Thyroid gland (tissue), 4 donors: ENCODE measurements at regions not wholly inside any gene's neighbourhood (a gene's known extent, or its start where the extent isn't known, plus 50 kb on each side); places are given as distances from the start of the nearest gene placed in this dataset.

Source experiments
- POLR2A ChIP-seq, 2 donors: fragments of 450-650 bp; IDR thresholded peaks; one replicate each; pipeline ENCODE4 v1.6.1; 2017; ENCODE audit warnings: antibody characterized with exemption in 2 of 2, mild to moderate bottlenecking in 2 of 2, moderate library complexity in 1 of 2
- TF ChIP-seq, protein P1 (sequence below), 6 experiments: fragments of 200-600 bp in 3 of 6; fragments of 450-650 bp in 3 of 6; sonication (generic) in 3 of 6; IDR thresholded peaks; one replicate each; pipeline ENCODE4 v1.5.1; 2016 to 2019; ENCODE audit warnings: antibody characterized with exemption in 6 of 6, mild to moderate bottlenecking in 2 of 6, inconsistent platforms in 1 of 6, moderate library complexity in 1 of 6

DNA sequence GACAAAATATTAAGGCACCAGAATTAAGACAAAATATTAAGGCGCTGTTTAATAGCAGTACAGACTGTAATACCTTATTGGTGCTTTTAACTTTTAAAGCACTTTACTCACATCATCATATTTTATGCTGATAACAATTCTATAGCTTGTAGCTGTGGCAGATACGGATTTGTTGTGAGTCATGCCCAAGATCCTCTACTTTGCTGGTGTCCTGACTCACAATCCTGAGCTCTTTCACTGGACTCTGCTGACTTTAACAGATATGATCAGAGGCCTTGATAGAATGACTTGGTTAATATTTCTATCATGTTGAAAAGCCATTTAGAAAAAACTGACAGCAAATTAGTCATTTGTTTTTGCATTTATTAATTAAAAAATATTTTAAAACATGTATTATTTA, 99.0 kb upstream of the PKP2 start:
- TF ChIP-seq, protein P1, sequence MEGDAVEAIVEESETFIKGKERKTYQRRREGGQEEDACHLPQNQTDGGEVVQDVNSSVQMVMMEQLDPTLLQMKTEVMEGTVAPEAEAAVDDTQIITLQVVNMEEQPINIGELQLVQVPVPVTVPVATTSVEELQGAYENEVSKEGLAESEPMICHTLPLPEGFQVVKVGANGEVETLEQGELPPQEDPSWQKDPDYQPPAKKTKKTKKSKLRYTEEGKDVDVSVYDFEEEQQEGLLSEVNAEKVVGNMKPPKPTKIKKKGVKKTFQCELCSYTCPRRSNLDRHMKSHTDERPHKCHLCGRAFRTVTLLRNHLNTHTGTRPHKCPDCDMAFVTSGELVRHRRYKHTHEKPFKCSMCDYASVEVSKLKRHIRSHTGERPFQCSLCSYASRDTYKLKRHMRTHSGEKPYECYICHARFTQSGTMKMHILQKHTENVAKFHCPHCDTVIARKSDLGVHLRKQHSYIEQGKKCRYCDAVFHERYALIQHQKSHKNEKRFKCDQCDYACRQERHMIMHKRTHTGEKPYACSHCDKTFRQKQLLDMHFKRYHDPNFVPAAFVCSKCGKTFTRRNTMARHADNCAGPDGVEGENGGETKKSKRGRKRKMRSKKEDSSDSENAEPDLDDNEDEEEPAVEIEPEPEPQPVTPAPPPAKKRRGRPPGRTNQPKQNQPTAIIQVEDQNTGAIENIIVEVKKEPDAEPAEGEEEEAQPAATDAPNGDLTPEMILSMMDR (IDR thresholded peaks at IDR 0.05): no peak
- TF ChIP-seq POLR2A (IDR thresholded peaks at IDR 0.05): no peak
